HG02610 (cell line): ENCODE measurements at regions not wholly inside any gene's neighbourhood (a gene's known extent, or its start where the extent isn't known, plus 50 kb on each side); places are given as distances from the start of the nearest gene placed in this dataset.
"Not testable (repeated sequence)": the region's sequence is repeated elsewhere in the genome, so short reads cannot be mapped to it uniquely, and the experiment has no call there.

ENCODE experiments used
- ATAC-seq: cut with Tn5 transposase; IDR thresholded peaks from one replicate; pipeline ENCODE4 v1.9.1; 2021; ENCODE audit warnings: mild to moderate bottlenecking, moderate library complexity; ENCODE audit not compliant: unreplicated experiment

DNA sequence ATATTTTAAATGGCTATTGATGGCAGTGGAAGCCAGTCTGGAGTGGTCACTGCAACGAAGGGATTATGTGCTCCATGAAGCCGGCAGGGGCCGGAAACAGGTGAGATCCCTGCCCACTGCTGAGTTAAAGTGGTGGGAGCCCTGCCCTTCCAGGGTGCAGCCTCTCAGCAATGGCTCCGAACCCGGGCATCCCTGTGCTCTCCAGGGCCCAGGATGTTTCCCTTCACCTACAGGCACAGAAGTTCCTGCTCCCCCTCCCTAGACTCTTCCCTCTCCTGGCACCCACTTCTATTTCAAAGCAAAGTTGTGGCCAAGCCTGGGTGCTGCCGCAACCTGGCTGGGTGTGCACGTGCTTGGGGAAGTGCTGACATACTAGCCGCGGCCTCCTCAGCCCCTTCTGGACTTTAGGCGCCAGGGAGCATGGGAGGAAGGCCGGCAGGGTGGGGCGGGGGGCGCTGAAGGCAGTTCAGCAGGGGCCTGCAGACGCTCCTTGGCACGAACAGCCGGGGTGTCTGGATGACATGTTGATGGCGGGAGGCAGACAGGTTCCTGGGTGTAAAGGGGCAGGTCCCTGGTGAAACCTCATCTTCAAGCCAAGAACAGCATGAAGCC is 452.3 kb downstream of the HTR1B start:
- ATAC-seq, result no peak

DNA sequence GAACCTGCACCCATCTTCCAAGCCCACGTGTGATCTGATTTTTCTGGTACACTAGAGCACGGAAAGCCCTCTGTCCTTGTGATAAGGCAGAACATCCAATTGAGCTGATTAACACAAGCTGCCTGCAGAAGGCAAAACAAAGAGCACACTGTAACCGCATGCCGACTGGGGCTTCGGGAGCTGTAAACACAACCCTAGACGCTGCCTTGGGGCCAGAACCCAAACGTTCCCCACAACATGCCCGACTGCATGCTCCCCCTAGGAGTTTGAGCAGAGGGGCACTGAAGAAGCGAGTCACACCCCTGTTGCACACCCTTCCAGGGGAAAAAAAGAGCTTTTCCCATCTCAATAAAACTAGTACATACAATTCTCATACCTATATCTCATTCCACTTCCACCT is 470.7 kb downstream of the HTR1B start:
- no peak for ATAC-seq

GRCh38 chr6:76984572-76984971 is 478.7 kb downstream of the HTR1B start:
- no peak for ATAC-seq

DNA sequence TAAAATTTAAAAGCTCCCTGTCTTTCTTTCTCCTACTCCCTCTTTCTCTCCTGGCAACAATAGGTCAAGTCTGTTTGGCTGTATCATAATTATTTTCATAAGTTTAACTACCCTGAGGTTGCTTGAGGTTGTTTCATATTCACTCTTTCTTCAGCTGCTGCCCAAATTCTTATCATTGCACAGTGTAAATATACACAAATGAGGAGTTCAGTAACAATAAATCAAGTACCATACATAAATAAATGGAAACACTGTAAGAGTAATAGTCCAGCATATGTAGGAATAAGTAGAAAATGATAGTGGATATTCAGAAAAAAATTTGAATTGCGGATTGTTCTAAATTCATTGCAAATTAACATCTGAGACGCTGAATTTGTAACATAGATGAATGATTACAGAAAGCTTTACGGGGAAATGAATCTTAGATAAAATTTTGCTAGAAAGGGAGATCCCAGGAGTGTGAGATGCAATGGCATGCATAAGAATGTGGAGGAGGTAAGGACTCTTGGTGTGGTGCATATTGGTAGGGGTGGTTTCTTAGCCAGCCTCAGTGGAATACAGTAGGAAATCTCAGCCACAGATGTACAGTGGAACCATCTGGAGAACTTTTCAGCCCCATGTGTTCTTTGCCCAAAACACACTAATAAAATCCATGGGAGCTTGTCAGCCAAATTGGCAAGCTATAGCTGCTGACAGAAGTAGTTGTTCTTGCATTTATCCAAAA is 480.7 kb downstream of the HTR1B start:
- ATAC-seq, result no peak

- ATAC-seq, result no peak
These were observed 490.8 kb downstream of the HTR1B start for GRCh38 chr6:76972474-76972873.

GRCh38 chr6:76959177-76959576 is 504.1 kb downstream of the HTR1B start:
- not testable (repeated sequence) for ATAC-seq

GRCh38 chr6:76942203-76942966 is 520.9 kb downstream of the HTR1B start:
- no peak for ATAC-seq

GRCh38 chr6:76940191-76940590 is 523.1 kb downstream of the HTR1B start:
- ATAC-seq, result no peak

DNA sequence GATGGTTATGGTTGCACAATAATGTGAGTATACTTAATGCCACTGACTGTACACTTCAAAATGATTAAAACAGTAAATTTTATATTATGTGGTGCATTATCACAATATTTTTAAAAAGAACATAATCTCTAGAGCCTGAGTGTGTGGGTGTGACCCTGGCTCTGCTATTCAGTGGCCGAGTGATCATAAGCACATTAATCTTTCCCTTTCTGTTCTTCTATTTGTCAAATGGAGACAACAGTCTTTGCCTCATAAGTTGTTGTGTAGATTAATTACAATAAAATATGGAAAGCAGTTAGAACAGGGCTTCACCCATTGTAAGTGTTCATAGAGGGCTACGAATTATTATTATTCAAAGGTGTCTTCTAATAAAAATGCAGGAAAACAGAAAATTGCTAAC is 548.6 kb downstream of the HTR1B start:
- ATAC-seq, result no peak

DNA sequence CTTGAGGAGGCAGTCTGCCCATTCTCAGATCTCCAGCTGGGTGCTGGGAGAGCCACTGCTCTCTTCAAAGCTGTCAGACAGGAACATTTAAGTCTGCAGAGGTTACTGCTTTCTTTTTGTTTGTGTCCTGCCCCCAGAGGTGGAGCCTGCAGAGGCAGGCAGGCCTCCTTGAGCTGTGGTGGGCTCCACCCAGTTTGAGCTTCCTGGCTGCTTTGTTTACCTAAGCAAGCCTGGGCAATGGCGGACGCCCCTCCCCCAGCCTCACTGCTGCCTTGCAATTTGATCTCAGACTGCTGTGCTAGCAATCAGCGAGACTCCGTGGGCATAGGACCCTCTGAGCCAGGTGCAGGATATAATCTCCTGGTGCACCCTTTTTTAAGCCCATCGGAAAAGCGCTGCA is 557.8 kb downstream of the HTR1B start:
- not testable (repeated sequence) for ATAC-seq

DNA sequence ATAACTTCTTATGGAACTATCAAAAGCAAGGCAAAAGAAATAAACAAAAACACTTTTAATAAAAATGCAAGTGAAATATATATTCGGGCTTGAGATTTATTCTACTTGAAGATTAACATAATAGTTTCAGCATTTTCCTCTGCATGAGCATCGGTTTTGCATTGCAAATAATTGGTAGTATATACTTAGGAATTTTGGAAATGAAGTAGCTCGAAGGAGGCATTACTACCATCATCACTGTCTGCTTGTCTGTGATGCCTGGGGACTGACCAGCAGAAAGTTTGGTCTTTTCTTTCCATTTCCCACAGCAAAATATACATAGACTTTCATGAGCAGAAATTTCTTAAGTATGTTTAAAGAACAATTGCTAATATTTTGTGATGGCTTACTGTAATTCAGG is 570.7 kb downstream of the HTR1B start:
- no peak for ATAC-seq

DNA sequence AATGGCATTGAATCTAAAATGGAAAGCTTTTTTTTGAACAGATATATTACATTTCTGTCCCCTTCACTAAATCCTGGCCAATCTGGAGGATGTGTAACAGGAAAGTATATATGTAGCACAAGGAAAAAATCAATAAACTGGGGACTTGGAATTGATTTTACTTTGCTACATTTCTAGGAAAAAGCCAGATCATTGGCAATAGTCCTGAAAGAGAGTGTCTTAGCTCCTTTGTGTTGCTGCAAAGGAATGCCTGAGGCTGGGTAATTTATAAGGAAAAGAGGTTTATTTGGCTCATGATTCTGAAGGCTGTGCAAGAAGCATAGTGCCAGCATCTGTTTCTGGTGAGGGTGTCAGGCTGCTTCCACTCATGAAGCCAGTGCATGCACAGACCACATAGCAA is 574.9 kb downstream of the HTR1B start:
- no peak for ATAC-seq

GRCh38 chr6:76886900-76887299 is 576.4 kb downstream of the HTR1B start:
- no peak for ATAC-seq

GRCh38 chr6:76885861-76886301 is 577.4 kb downstream of the HTR1B start:
- no peak for ATAC-seq

DNA sequence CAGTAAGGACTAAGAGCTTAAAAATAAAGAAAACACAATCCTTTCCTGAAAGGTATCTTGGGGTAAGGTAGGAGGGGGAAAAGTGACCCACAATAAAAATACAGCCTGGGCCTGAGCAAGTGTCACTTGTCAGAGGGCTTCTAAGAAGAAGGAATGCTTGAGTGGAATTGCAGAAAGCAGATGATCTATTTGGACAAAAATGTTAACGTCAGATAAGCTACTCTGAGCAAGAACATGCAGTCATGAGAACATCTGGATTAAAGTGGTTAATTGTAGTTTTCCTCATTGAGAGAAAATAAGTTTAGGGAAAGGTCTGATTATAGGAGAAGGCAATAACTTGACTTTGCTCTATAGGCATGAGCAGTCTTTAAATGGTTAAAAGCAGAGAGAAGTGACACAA is 581.9 kb downstream of the HTR1B start:
- ATAC-seq, result no peak

GRCh38 chr6:76876922-76877553 is 586.3 kb downstream of the HTR1B start:
- no peak for ATAC-seq

DNA sequence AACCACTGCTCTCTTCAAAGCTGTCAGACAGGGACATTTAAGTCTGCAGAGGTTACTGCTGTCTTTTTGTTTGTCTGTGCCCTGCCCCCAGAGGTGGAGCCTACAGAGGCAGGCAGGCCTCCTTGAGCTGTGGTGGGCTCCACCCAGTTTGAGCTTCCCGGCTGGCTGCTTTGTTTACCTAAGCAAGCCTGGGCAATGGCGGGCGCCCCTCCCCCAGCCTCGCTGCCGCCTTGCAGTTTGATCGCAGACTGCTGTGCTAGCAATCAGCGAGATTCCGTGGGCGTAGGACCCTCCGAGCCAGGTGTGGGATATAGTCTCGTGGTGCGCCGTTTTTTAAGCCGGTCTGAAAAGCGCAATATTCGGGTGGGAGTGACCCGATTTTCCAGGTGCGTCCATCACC is 586.9 kb downstream of the HTR1B start:
- not testable (repeated sequence) for ATAC-seq

- ATAC-seq, result no peak
These were observed 596.1 kb downstream of the HTR1B start for GRCh38 chr6:76867182-76867581.

- ATAC-seq, result no peak
These were observed 597.0 kb downstream of the HTR1B start for GRCh38 chr6:76866091-76866915.

DNA sequence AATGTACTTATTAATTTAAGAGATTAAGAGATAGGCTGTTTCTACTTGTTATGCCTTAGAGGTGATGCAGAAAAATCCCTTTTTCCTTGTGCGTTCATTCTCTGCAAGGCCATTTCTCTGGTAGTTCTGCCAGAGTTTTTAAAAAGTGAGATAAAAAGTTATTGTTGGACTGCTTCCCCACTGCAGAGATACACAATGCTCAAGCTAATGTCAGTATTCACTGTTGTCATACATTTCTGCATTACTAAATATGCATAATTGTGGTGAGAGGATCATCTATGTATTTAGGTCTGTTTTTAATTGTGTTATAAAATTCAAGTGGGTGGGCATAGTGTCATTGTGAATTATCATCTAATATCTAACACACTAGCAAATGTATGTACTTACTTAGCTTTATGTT is 600.4 kb downstream of the HTR1B start:
- no peak for ATAC-seq

DNA sequence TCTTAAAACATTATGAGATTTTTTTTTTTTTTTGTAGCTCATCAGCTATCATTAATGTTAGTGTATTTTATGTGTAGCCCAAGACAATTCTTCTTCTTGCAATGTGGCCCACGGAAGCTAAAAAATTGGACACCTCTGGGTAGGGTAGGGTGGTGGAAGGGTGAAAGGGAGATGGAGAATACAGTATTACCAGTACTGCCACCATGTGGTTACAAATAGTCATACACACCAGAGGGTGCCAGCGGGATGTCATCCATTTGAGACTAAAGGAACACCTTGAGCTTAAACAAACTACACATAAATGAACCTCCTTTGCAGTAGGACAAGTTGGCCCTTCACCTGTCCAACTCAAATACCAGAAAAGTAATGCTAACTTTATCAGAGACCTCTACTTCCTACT is 601.9 kb downstream of the HTR1B start:
- peak; percentile 80 for ATAC-seq
